KBM-7 (cell line): ENCODE measurements at regions not wholly inside any gene's neighbourhood (a gene's known extent, or its start where the extent isn't known, plus 50 kb on each side); places are given as distances from the start of the nearest gene placed in this dataset.
"Not testable (repeated sequence)": the region's sequence is repeated elsewhere in the genome, so short reads cannot be mapped to it uniquely, and the experiment has no call there.

Source experiments
- DNase-seq: peaks from one replicate; pipeline ENCODE4 v3.0.0-alpha.2; 2015
- in situ Hi-C: fragments of 300-500 bp; cut with MboI; formaldehyde crosslinking; loops from 2 replicates; pipeline ENCODE4 v1.14.3; 2020; ENCODE audit warnings: low sequenced_read_pairs, low pct_unique_long_range_greater_than_20kb, mixed read lengths

- in situ Hi-C loops = no loop called here
- DNase-seq = no peak
Observed at GRCh38 chr1:98322086-98322485, 339.4 kb upstream of the SNX7 start.

GRCh38 chr1:98321191-98321590 lies 340.3 kb upstream of the SNX7 start:
- no peak for DNase-seq
- in situ Hi-C loops = no loop called here

GRCh38 chr1:98316286-98316905 lies 345.1 kb upstream of the SNX7 start:
- DNase-seq = no peak
- in situ Hi-C loops = no loop called here

GRCh38 chr1:98315309-98315708 lies 346.2 kb upstream of the SNX7 start:
- in situ Hi-C loops = no loop called here
- DNase-seq = no peak

- in situ Hi-C loops = no loop called here
- DNase-seq = no peak
Observed at GRCh38 chr1:98314601-98315000, 346.9 kb upstream of the SNX7 start.

GRCh38 chr1:98306517-98307089 lies 354.9 kb upstream of the SNX7 start:
- in situ Hi-C loops = no loop called here
- DNase-seq = peak; percentile 25

GRCh38 chr1:98305362-98305761 lies 356.2 kb upstream of the SNX7 start:
- no peak for DNase-seq
- in situ Hi-C loops = no loop called here

- DNase-seq = no peak
- in situ Hi-C loops = no loop called here
Observed at GRCh38 chr1:98304888-98305287, 356.6 kb upstream of the SNX7 start.

GRCh38 chr1:98299861-98300260 lies 361.7 kb upstream of the SNX7 start:
- in situ Hi-C loops = no loop called here
- no peak for DNase-seq

GRCh38 chr1:98299313-98299712 lies 362.2 kb upstream of the SNX7 start:
- in situ Hi-C loops = no loop called here
- DNase-seq = no peak

GRCh38 chr1:98298319-98298718 lies 363.2 kb upstream of the SNX7 start:
- no peak for DNase-seq
- in situ Hi-C loops = no loop called here

GRCh38 chr1:98296681-98297080 lies 364.8 kb upstream of the SNX7 start:
- DNase-seq = no peak
- in situ Hi-C loops = no loop called here

GRCh38 chr1:98294127-98294526 lies 367.4 kb upstream of the SNX7 start:
- no peak for DNase-seq

GRCh38 chr1:98292994-98293393 lies 368.5 kb upstream of the SNX7 start:
- in situ Hi-C loops = no loop called here
- no peak for DNase-seq

More at GRCh38 chr1:98294127-98294526, 367.4 kb upstream of the SNX7 start:
- in situ Hi-C loops = no loop called here

- in situ Hi-C loops = no loop called here
- DNase-seq = no peak
Observed at GRCh38 chr1:98289311-98289710, 368.5 kb upstream of the DPYD start.

- in situ Hi-C loops = no loop called here
- DNase-seq = no peak
Observed at GRCh38 chr1:98288494-98288893, 367.7 kb upstream of the DPYD start.

- DNase-seq = no peak
- in situ Hi-C loops = no loop called here
Observed at GRCh38 chr1:98287626-98288025, 366.8 kb upstream of the DPYD start.

- no peak for DNase-seq
- in situ Hi-C loops = no loop called here
Observed at GRCh38 chr1:98286656-98287055, 365.8 kb upstream of the DPYD start.

- DNase-seq, in situ Hi-C loops: not testable (repeated sequence)
Observed at GRCh38 chr1:98285286-98285685, 364.5 kb upstream of the DPYD start.

GRCh38 chr1:98280049-98280448 lies 359.2 kb upstream of the DPYD start:
- in situ Hi-C loops = no loop called here
- DNase-seq = no peak

GRCh38 chr1:98278055-98278454 lies 357.2 kb upstream of the DPYD start:
- in situ Hi-C loops = no loop called here
- DNase-seq = no peak
